CD4-positive, alpha-beta T cell treated with Interferon alpha-2 for 1 hour (primary cell): ENCODE measurements at regions not wholly inside any gene's neighbourhood (a gene's known extent, or its start where the extent isn't known, plus 50 kb on each side); places are given as distances from the start of the nearest gene placed in this dataset.

ENCODE experiments used
- DNase-seq, 2 donors: peaks; one replicate each; pipeline ENCODE4 v3.0.0-alpha.2; 2020 to 2022

DNA sequence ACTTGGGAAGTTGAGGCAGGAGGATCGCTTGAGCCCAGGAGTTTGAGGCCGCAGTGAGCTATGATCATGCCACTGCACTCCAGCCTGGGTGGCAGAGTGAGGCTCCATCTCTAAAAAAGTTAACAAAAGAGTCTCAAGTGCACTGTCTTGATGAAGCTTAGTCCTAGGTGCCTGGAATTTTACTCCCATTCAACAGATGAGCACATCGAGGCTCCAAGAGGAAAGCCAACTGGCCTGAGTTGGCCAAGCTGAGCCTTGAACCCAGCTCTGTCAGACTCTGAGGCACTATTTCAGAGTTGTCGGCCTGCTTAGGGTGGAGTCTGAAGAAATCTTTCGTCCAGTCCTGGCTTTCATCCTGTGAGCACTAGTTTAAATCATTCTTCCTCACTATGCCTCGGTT is 98.1 kb upstream of the MAP1LC3B2 start:
- DNase-seq: no peak

DNA sequence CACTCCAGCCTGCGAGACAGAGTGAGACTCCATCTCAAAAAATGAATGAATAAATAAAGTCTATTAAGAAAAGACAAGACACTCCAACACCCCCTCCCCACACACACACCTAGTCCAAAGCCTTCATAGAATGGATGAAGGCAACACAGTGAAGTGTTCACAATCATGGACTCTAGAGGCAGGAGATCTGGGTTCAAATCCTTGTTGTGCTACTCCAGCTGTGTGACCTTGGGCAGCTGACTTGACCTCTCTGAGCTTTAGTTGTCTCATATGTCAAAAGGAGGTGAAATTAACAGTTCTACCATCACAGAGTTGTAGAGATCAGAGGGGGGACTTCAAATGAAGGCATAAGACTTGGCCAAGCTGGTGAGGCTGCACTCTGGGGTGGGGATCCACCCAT is 95.8 kb upstream of the MAP1LC3B2 start:
- no peak for DNase-seq

DNA sequence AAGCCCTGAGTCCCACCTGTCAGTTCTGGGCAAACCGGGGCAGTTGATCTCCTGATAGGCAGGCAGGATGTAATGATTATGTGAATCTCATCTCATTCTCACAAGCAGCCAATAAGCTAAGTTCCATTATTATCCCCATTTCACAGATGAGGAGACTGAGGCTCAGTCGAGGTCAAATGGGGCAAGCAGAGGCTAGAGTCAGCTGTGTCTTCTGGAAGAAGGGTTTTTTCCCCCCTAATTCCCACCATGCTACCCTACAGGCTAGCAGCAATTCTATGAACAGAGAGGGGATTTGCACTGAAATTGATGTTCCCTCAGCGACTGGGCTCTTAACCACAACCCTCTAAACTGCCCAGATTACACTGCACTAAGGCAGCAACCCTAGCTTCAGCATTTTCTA is 93.8 kb upstream of the MAP1LC3B2 start:
- DNase-seq: no peak

DNA sequence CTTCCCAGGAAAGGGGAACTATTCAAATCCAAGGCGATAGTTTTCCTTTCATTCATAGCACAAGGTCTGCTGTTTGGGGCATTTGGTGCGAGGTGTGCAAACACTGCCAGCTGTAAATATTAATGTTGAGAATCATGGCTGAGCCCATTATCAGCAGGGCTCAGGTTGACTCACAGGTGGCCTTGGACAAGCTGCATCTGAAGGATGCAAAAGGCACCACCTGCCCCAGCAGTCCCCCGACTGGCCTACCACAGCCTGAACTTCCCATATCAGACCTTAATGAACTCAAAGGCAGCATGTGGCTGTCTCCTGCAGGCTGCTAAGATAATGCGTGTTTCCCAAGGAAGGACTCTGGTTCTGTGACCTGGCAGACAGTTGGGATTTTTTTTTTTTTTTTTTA is 93.3 kb upstream of the MAP1LC3B2 start:
- DNase-seq: no peak

DNA sequence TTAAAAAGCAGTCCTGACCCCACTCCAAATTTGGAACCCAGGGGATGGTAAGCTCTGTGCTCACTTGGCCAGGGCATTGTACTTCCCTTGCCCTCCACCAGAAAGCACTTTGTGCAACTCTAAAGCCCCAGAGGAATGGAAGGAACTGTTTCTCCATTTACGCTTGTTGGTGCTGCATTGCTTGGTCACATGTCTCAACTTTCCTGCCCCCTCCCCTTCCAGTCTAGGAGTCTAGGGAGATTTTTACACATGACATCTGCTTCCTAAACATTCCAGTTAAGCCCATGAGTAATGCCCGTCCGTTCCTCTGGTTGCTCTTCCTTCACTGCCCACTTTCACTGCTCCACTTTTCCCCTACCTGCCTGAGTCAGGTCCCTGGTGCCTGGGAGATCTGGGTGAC is 92.6 kb upstream of the MAP1LC3B2 start:
- no peak for DNase-seq

DNA sequence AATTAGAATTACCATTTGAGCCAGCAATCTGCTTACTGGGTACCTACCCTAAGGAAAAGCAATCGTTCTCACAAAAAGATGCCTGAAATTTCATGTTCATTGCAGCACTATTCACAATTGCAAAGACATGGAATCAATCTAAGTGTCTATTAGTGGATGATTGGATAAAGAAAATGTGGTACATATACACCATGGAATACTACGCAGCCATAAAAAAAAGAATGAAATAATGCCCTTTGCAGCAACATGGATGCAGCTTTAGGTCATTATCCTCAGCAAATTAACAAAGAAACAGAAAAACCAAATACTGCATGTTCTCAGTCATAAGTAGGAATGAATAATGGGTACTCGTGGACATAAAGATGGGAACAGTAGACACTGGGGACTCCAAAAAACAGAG is 89.8 kb upstream of the MAP1LC3B2 start:
- DNase-seq: no peak

DNA sequence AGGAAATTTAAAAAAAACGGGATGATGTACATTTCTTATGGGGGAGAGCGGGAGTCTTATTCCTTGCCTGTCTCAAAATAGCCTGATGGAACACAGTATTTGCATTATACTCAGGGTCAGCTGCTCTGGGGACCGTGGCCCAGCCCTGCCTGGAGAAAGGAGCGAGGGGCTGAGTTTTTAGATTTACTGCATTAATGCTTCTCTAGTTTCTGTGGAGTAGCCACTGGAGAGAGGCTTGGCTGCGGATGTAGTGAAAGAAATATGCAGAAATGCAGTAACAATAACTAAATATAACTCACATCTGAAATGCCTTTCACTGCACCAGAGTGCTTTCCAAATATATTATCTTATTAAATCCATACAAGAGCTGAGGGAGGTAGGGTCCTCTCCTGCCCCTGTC is 87.6 kb upstream of the MAP1LC3B2 start:
- DNase-seq: no peak

DNA sequence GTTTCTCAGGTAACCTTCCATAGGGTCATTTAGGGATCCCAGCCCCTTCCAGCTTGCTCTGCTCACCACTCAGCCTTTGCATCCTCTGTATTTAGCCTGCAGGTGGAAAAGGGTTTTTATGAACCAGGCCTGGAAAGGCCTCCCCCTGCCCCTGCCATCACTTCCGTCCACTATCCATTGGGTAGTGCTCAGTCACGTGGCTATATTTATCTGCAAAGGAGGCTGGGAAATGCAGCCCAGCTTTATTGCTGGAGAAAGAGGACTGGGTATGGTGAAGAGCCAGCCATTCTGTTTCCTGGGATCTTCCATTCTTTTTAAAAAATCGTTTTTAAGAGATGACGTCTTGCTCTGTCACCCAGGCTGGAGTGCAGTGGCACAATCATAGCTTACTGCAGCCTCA is 87.0 kb upstream of the MAP1LC3B2 start:
- no peak for DNase-seq

DNA sequence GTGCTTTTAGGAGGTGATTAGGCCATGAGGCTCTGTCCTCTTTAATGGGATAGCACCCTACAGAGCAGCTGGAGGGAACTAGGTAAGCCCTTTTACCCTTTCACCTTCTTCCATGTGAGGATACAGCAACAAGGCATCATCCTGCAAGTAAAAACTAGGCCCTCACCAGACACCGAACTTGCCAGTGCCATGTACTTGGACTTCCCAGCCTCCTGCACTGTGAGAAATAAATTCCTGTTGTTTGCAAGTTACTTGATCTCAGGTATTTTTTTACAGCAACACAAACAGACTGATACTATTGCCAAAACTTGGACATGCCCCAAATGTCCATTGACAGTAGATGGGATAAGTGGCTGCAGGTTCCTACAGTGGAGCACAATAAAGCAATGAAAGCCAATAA is 85.8 kb upstream of the MAP1LC3B2 start:
- DNase-seq: no peak

DNA sequence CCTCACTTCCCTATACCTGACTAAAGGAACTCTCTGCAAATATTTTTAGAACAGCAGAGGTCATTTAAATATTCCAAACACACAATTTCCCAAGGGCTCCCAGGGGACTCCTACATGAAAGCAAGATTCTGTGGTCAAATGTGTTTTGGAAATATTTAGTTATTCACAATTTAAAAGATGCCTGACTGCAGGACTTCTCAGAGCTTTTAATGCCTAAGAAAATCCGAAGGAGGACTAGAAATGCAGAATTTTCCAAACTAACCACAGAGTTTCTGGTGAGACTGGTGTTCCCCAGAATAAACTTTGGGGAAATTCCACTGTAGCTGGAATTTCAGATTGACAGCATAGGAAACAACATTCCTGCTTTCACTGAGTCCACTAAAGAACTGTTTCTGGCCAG is 84.8 kb upstream of the MAP1LC3B2 start:
- no peak for DNase-seq

DNA sequence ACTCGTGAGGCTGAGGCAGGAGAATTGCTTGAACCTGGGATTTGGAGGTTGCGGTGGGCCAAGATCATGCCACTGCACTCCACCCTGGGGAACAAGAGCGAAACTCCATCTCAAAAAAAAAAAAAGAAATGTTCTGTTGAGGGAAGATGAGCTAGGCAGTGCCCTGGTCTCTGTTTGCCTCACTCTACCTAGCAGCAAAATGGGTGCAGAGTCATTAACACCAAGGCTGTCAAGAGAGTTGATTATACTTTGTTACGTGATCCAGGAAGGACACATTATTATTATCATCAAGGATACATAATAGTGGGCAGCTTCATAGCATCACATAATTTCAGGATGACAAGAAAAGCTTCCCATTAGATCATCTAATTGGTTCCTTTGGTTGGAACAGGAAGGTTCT is 84.3 kb upstream of the MAP1LC3B2 start:
- no peak for DNase-seq

DNA sequence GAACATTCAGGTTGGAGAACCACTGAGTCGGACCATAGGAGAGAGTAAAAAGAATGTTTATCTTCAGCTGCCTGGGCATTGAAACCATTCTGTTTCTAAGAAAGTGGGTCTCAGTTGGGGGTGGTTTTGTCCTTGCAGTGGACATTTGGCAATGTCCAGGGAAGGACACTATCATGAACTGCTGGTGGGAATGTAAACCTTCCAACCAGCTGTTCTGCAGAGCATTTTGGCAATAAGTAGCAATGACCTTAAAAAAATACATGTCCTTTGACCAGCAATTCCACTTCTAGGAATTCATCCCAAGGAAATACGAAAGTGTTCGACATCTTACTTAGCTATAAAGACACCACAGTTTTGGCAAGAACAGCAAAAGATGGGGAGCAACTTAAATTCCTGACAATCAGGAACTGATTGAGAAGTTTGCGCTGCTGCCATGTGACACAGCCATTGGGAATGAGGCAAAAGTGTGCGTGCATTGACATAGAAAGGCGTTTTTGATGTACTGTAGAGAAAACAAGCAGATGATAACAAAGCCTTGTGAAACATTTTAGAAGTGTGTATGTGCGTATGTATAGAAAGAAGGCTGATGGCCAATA is 82.9 kb upstream of the MAP1LC3B2 start:
- no peak for DNase-seq

DNA sequence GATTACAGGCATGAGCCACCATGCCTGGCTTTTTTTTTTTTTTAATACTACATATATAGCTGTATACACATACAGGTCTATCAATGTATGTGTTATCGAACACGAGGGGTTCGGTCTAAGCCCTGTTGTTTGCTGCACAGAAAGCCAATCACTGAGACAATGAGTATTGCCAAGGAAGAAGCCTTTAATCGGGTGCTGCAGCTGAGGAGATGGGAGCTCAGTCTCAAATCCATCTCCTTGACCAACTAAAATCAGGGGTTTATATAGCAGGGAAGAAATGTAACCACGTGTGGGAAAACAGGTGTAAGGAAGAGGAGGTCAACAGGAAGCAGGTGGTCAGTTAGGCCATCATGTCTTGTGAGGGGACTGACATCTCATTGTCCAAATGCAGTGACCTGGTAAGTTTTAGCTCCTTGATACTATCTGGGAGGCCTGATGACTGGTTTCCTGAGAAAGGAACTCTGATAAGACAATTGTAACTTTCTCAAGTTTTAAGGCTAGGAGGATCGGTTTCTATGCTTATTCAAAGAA is 80.9 kb upstream of the MAP1LC3B2 start:
- DNase-seq: no peak

DNA sequence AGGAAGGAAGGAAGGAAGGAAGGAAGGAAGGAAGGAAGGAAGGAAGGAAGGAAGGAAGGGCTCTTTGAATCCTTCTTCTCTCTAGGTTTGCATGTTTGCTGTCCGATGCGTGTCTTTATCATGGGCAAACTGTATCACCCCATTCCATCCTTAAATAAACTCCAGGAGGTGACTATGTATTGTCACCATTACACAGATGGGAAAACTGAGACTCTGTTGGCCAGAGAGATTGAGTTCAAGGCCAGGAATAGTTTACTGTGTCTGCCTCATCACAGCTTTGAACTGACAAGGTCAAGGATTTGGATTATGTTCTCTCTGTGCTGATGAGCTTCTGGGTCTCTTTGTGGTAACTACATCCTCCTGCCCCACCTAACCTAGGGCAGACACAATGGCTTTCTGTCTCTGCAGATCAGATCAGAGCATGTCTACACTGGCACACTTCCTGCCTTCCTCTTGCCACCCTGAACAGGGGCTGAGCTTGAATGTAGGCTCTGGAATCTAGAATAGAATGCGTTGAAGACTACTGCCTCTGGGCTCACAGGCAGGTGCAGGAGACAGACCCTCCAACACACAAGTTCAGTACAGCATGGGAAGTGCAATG is 78.9 kb upstream of the MAP1LC3B2 start:
- DNase-seq: peak in 1 of 2 donors; percentile 1

DNA sequence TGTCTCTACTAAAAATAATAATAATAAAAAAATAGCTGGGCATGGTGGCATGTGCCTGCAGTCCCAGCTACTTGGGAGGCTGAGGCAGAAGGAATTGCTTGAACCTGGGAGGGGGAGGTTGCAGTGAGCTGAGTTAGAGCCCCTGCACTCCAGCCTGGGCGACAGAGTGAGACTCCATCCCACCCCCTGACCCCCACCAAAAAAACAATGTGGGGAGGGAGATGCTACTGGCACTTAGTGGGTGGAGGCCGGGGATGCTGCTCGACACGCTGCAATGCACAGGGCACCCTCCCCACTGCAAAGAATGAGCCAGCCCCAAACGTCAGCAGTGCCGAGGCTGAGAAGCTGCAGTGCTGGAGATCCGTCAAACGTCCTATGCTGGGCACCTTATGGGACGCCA is 77.5 kb upstream of the MAP1LC3B2 start:
- no peak for DNase-seq

DNA sequence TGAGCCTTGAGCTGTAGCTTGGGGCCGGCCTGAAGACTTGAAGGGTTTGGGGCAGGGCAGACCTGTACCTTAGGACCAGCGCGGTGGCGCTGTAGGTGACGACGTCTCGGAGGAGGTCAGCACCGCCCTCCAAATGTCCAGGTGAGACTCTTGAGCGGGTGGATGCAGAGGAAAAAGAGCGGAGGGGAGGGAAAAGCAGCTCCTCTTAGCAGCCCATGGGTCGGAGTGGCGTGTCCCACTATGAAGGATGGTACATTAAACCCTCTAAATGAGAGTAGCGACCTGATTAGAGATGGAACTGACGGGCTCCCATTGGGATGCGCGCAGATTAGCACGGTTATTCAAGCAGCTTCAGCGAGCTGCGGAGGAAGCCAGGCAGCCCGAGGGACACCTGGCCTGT is 77.0 kb upstream of the MAP1LC3B2 start:
- DNase-seq: no peak

DNA sequence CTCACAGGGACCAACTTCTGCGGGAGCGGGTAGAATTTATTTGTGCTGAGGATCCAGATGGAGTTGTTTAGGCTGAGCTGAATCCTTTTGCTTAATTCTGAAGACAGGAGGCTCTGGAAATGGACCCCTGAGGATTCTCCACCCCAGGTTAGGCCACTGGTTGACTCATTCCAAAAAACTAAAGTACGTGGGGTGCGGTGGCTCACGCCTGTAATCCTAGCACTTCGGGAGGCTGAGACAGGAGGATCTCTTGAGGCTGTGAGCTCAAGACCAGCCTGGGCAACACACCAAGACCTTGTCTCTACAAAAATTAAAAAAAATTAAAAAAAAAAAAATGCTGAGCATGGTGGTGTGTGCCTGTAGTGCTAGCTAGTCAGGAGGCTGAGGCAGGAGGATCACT is 76.3 kb upstream of the MAP1LC3B2 start:
- DNase-seq: no peak

DNA sequence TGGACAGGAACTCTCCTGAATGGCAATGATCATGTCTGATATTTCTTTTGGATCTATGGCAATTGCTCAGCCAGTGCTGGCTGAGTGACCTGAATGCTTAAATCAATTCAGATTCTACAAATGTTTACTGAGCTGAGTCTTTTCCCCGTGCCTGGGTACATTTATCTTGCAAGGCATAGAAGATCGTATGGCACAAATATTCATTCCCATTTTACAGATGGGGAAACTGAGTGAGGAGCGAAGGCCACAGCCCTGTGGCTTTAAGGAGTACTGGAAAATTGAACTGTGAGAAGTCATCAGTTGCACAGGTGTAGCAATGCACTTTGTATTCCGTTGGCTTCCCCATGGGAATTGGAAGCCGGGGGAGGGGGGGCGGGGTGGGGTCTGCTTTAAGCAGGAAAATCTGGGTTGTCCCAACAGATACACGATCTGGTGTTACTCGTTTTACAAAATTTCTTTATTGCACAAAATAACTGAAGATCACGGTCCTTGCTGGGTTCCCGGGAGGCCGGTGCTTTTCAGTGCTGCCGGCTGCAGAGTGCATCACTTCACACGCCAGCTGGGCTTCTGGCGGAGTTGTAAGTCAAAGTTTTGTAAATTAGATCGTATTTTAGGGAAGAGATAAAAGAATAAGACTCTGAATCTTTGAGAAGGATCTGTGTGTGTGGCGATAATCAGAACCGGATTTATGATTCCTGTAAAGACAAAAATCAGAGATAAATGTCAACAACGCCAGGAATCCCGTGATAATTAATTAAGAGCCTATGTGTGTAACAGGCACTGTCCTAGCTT is 75.0 kb upstream of the MAP1LC3B2 start:
- DNase-seq: no peak

DNA sequence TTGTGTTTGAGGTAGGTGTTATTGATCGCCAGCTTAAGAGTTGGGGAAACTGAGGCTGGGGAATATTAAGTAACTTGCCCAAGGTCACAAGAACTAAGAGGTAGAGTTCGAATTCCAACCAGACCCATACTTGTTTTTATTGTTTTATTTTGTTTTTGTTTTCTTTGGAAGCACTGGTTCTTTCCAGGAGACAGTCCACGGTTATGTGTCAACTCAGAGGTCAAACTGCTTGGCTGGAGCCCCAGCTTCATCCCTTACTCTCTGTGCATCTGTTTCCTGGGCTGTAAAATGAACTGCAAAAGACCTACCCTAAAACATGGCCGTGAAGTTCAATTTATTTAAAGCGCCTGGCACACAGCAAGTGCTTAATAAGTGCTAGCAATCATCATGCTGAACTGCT is 74.4 kb upstream of the MAP1LC3B2 start:
- no peak for DNase-seq

DNA sequence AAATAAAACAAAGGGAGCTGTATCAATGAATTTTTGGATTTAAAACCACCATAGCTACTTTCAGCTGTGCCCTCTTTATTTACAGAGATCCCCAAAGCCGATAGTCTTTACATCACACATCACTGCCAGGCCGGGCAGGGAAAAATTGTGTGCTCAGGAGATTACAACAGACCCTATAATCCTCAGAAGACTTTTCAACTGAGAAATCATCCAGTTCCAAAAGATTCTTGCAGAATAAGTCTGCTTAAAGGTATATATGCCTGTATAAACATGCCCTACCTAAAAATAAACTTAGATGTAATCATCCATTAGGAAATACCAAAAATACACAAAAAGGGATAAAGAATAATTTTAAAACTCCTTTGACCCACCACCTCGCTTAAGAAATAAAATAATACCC is 70.1 kb upstream of the MAP1LC3B2 start:
- DNase-seq: no peak

DNA sequence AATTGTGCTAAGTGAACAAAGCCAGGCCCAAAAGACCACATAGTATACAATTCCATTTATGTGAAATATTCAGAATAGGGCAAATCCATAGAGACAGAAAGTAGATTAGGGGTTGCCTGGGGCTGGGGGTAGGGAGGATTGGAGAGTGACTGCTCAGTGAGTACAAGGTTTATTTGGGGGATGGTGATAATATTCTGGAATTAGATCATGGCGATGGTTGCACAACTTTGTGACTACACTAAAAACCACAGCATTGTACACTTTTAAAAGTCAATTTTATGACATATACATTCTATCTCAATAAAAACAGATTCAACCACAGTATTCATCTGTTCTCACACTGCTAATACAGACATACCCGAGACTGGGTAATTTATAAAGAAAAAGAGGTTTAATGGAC is 68.7 kb upstream of the MAP1LC3B2 start:
- DNase-seq: no peak

DNA sequence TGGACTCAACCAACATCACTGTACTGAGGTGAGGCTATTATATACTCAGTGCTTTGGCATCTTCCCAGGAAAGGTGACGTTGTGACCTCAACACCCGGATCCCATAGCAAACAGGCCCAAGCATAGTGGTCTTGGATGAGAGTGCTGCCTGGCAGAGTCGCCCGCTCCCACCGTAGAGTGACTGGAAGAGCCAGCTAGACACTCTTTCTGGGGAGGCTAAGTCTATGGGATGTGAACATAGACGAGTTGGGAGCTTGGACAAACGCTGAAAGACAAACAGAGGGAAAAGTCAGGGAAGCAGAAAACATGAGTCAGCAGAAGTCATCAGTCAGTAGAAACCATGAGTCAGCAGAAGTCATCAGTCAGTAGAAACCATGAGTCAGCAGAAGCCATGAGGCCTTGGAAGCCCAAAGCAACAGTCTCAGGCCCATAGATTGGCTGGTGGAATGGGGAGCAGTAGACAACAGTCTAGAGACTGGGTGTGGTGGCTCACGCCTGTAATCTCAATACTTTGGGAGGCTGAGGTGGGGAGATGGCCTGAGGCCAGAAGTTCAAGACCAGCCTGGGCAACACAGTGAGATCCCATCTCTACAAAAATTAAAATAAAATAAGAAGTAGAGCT is 66.4 kb upstream of the MAP1LC3B2 start:
- no peak for DNase-seq

DNA sequence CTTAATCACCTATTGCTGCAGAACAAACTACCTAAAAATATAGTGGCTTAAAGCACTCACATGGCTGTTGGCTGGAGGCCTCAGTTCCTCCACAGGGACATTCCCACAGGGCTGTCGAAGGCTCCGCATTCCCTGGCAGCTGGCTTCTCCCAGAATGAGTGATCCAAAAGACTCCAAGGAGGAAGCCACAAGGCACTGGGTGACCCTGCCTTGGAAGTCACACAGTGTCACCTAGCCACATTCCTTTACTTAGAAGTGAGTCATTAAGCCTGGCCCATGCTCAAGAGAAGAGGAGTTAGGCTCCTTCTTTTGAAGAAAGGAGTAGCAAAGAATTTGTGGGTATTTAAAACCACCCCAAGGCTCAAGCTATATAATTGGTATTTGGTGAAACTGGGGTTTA is 63.9 kb upstream of the MAP1LC3B2 start:
- DNase-seq: no peak

DNA sequence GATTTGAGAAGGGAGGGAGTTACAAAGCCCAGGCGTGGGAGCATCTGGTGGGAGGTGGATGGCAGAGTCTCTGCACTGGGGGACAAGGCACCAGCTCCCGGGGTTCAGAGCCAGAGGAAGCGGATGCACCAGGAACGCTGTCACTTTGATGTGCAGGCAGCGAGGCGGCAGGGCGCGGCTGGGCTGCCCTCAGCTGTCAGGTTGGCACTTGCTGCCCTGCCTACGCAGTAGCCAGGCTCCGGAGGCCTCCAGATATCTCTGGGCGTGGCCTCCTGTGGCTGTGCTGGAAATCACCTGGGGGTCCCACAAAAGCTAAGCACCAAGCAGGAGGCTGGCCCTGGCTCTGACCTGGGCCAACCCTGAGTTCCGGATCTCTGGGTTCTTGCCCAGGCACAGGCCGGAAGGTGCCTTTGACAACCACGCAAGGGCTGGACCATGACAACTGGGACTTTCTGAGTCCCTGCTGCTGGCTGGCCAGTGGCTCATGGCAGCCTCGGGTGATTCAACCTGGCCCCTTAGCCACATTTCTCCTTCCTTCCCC is 62.1 kb upstream of the MAP1LC3B2 start:
- DNase-seq: no peak
